HL-60 (cell line): ENCODE measurements at regions not wholly inside any gene's neighbourhood (a gene's known extent, or its start where the extent isn't known, plus 50 kb on each side); places are given as distances from the start of the nearest gene placed in this dataset.

Source experiments
- REST ChIP-seq: IDR thresholded peaks from 2 replicates; pipeline ENCODE4 v1.6.1; 2012; ENCODE audit warnings: low read depth; ENCODE audit not compliant: insufficient replicate concordance
- TF ChIP-seq, protein P1 (sequence below): IDR thresholded peaks from one replicate; pipeline ENCODE4 v1.5.1; 2011; ENCODE audit warnings: low read length, control low read depth, inconsistent platforms; ENCODE audit not compliant: insufficient read depth

GRCh38 chr9:18061332-18061731, 412.6 kb upstream of the ADAMTSL1 start:
- TF ChIP-seq, protein P1, sequence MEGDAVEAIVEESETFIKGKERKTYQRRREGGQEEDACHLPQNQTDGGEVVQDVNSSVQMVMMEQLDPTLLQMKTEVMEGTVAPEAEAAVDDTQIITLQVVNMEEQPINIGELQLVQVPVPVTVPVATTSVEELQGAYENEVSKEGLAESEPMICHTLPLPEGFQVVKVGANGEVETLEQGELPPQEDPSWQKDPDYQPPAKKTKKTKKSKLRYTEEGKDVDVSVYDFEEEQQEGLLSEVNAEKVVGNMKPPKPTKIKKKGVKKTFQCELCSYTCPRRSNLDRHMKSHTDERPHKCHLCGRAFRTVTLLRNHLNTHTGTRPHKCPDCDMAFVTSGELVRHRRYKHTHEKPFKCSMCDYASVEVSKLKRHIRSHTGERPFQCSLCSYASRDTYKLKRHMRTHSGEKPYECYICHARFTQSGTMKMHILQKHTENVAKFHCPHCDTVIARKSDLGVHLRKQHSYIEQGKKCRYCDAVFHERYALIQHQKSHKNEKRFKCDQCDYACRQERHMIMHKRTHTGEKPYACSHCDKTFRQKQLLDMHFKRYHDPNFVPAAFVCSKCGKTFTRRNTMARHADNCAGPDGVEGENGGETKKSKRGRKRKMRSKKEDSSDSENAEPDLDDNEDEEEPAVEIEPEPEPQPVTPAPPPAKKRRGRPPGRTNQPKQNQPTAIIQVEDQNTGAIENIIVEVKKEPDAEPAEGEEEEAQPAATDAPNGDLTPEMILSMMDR: no peak
- no peak for TF ChIP-seq REST
